ENCODE measurements at regions not wholly inside any gene's neighbourhood (a gene's known extent, or its start where the extent isn't known, plus 50 kb on each side); places are given as distances from the start of the nearest gene placed in this dataset.

DNA sequence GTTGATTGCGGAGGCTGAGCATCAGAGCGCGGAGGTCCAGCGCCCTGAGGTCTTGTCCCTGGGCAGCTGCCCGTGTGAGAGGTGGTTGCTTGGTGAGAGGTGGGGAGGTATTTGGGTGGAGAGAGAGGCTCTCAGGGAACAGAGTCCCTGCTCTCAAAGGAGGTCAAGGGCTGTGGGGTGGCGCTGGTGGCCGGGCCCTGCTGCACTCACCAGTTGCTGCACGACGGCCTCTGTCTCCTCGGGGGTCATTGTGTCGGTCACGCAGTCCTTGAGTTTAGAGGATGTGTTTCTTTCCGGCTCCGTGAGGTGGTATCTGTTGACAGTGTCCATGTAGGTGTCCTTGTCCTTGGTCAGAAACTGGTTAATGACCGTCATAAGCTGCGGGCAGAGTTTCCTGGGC lies 95.5 kb downstream of the WTIP start:
- ATAC-seq (no peak), DNase-seq (ENCODE audit: low read depth in 1 of 2, low spot score in 1 of 2) (no peak), FAIRE-seq (no peak)
- H3K4me2 ChIP-seq, result no peak overlapping the region
- ChIA-PET CTCF (no interaction called here), POLR2A (no interaction called here)
- 54% methylated on average over 16 of the region's 16 CpGs for WGBS (ENCODE audit: missing lambda C conversion rate)
- H3K4me1 ChIP-seq, result no peaks in the 10 kb centered on the region
- TF ChIP-seq CHD2 (IDR thresholded peaks at IDR 0.05; ENCODE audit: low read length, partially characterized antibody) (no peak), BHLHE40 (IDR thresholded peaks at IDR 0.05; ENCODE audit: low read depth, low read length) (no peak), RNF2 (IDR thresholded peaks at IDR 0.05; ENCODE audit: borderline replicate concordance, low read depth) (no peak)
- no peak overlapping the region for H3K4me3 ChIP-seq
- no peak overlapping the region for H3K27ac ChIP-seq
- peaks cover 6% of the 10 kb centered on the region; the same call in 1 of the 3 replicates for H3K9me3 ChIP-seq

DNA sequence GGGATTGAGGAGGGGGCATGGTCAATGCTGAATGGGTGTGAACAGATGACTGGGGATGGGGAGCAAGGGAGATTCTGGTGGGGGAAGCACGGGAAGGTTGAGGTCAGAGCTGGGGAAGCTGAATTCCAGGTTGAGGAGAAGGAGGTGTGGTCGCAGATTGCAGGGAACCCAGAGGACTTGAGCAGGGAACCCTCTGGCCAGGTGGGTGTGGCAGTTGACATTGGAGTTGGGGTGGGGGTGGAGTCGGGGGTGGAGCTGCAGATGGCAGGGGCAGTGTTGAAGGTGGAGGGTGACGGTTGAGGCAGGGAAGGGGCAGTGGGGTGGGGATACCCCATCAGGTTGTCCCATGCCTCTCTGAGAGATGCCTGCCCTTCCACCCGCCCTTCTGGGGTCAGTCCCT lies 94.7 kb downstream of the WTIP start:
- ChIA-PET POLR2A (interaction anchor here (0.6 kb wide), 1 partner anchor 12 kb away, joined by 3 read pairs; no protein-coding TSS in a partner anchor), CTCF (interaction anchor here (0.7 kb wide), 1 partner anchor 29 kb away, joined by 3 read pairs; no protein-coding TSS in a partner anchor)
- Histone ChIP-seq H3K4me1 (no peaks in the 10 kb centered on the region), H3K4me2 (no peak overlapping the region), H3K4me3 (no peak overlapping the region), H3K9me3 (peaks cover 6% of the 10 kb centered on the region; the same call in 1 of the 3 replicates), H3K27ac (no peak overlapping the region)
- DNase-seq (ENCODE audit: low read depth in 1 of 2, low spot score in 1 of 2), result no peak
- TF ChIP-seq BHLHE40 (IDR thresholded peaks at IDR 0.05; ENCODE audit: low read depth, low read length) (no peak), EP300 (IDR thresholded peaks at IDR 0.05) (no peak), NFE2L2 (conservative IDR thresholded peaks at IDR 0.05; ENCODE audit: low read length) (no peak), RFX5 (IDR thresholded peaks at IDR 0.05) (no peak), MYC (IDR thresholded peaks at IDR 0.05; ENCODE audit: borderline replicate concordance, low read length) (no peak), ESRRA (IDR thresholded peaks at IDR 0.05; ENCODE audit: borderline replicate concordance, low read length) (no peak), ZNF302 (CRISPR knock-in tag; IDR thresholded peaks at IDR 0.05) (no peak), CBX8 (IDR thresholded peaks at IDR 0.05) (no peak), HDAC2 (IDR thresholded peaks at IDR 0.05) (no peak), TP53 (CRISPR knock-in tag; IDR thresholded peaks at IDR 0.05) (no peak), FOSL2 (IDR thresholded peaks at IDR 0.05) (no peak), FOSL2 (CRISPR knock-in tag; IDR thresholded peaks at IDR 0.05) (no peak), CHD4 (IDR thresholded peaks at IDR 0.05; ENCODE audit: borderline replicate concordance) (no peak), EHF (CRISPR knock-in tag; IDR thresholded peaks at IDR 0.05) (no peak), NPAS2 (CRISPR knock-in tag; IDR thresholded peaks at IDR 0.05; ENCODE audit: borderline replicate concordance) (no peak), POLR2AphosphoS2 (conservative IDR thresholded peaks at IDR 0.05; ENCODE audit: low read length) (no peak)
- no peak for ATAC-seq
- WGBS (ENCODE audit: missing lambda C conversion rate), result 48% methylated on average over 4 of the region's 5 CpGs
- FAIRE-seq, result no peak

DNA sequence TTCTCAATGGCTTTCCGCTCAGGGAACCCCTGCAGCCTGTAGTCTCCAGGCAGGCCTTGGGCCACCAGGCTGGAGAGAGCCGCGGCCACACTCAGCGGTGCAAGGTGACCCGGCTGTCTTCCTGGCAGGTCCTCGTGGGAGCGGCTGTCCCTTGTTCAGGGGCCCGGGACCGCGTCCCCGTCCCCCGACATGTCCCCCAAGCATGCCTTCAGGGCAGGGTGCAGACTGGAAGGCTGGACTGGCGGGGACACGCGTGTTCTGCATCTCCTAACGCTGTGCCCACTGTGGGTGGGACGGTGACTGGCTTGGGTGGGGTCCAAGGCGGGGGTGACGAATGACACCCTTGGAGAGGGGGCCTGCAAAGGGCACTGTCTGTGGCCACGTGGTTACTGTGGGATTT lies 93.6 kb downstream of the WTIP start:
- 63% methylated on average over 20 of the region's 20 CpGs for WGBS (ENCODE audit: missing lambda C conversion rate)
- TF ChIP-seq POLR2A (IDR thresholded peaks at IDR 0.05; ENCODE audit: low read length) (no peak), KDM5A (IDR thresholded peaks at IDR 0.05) (no peak), ZSCAN20 (CRISPR knock-in tag; IDR thresholded peaks at IDR 0.05) (no peak), GATA3 (IDR thresholded peaks at IDR 0.05; ENCODE audit: borderline replicate concordance) (no peak), ZNF302 (CRISPR knock-in tag; IDR thresholded peaks at IDR 0.05) (no peak), HDAC2 (IDR thresholded peaks at IDR 0.05) (no peak), RARB (CRISPR knock-in tag; IDR thresholded peaks at IDR 0.05) (no peak), SREBF2 (IDR thresholded peaks at IDR 0.05) (no peak), JUN (IDR thresholded peaks at IDR 0.05) (no peak), TFCP2L1 (CRISPR knock-in tag; IDR thresholded peaks at IDR 0.05) (no peak), SMC3 (IDR thresholded peaks at IDR 0.05) (no peak), PHF8 (IDR thresholded peaks at IDR 0.05; ENCODE audit: borderline replicate concordance, low read depth) (no peak), EHMT2 (IDR thresholded peaks at IDR 0.05; ENCODE audit: low read depth) (no peak), MAZ (IDR thresholded peaks at IDR 0.05; ENCODE audit: borderline replicate concordance, low read depth, low read length) (no peak)
- TF ChIP-seq, protein P1, sequence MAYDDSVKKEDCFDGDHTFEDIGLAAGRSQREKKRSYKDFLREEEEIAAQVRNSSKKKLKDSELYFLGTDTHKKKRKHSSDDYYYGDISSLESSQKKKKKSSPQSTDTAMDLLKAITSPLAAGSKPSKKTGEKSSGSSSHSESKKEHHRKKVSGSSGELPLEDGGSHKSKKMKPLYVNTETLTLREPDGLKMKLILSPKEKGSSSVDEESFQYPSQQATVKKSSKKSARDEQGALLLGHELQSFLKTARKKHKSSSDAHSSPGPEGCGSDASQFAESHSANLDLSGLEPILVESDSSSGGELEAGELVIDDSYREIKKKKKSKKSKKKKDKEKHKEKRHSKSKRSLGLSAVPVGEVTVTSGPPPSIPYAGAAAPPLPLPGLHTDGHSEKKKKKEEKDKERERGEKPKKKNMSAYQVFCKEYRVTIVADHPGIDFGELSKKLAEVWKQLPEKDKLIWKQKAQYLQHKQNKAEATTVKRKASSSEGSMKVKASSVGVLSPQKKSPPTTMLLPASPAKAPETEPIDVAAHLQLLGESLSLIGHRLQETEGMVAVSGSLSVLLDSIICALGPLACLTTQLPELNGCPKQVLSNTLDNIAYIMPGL (CRISPR knock-in tag; IDR thresholded peaks at IDR 0.05; ENCODE audit: borderline replicate concordance), result no peak
- TF ChIP-seq, protein P2, sequence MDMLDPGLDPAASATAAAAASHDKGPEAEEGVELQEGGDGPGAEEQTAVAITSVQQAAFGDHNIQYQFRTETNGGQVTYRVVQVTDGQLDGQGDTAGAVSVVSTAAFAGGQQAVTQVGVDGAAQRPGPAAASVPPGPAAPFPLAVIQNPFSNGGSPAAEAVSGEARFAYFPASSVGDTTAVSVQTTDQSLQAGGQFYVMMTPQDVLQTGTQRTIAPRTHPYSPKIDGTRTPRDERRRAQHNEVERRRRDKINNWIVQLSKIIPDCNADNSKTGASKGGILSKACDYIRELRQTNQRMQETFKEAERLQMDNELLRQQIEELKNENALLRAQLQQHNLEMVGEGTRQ (IDR thresholded peaks at IDR 0.05), result no peak
- ATAC-seq (no peak), DNase-seq (ENCODE audit: low read depth in 1 of 2, low spot score in 1 of 2) (no peak), FAIRE-seq (no peak)
- Histone ChIP-seq H3K27ac (no peak overlapping the region), H3K4me1 (no peaks in the 10 kb centered on the region), H3K4me2 (no peak overlapping the region), H3K4me3 (no peak overlapping the region), H3K9me3 (peaks cover 9% of the 10 kb centered on the region; the same call in 2 of the 3 replicates)
- ChIA-PET CTCF (no interaction called here), POLR2A (no interaction called here)

Data from A549 (cell line).